Muscle layer of duodenum (tissue), 2 donors: ENCODE measurements at regions not wholly inside any gene's neighbourhood (a gene's known extent, or its start where the extent isn't known, plus 50 kb on each side); places are given as distances from the start of the nearest gene placed in this dataset.

Experiments
- H3K27ac ChIP-seq: one replicate; pipeline ENCODE4 v1.7.0; 2013; ENCODE audit warnings: mild to moderate bottlenecking, low read length
- H3K27me3 ChIP-seq: one replicate; pipeline ENCODE4 v1.7.0; 2013; ENCODE audit warnings: low read depth, mild to moderate bottlenecking, control low read depth, low read length
- H3K36me3 ChIP-seq, 2 donors: one replicate each; pipeline ENCODE4 v1.7.0; 2013; ENCODE audit warnings: low read length in 2 of 2, control low read depth in 1 of 2, mild to moderate bottlenecking in 1 of 2; ENCODE audit not compliant: insufficient read depth in 2 of 2, control insufficient read depth in 1 of 2
- H3K4me1 ChIP-seq, 2 donors: one replicate each; pipeline ENCODE4 v1.7.0; 2013; ENCODE audit warnings: low read length in 2 of 2, mild to moderate bottlenecking in 2 of 2, control low read depth in 1 of 2, moderate library complexity in 1 of 2; ENCODE audit not compliant: insufficient read depth in 2 of 2, control insufficient read depth in 1 of 2
- H3K4me3 ChIP-seq, 2 donors: one replicate each; pipeline ENCODE4 v1.7.0; 2013; ENCODE audit warnings: low read length in 2 of 2, low read depth in 1 of 2, mild to moderate bottlenecking in 1 of 2
- H3K9me3 ChIP-seq, 2 donors: one replicate each; pipeline ENCODE4 v1.7.0; 2013; ENCODE audit warnings: low read length in 2 of 2, control low read depth in 1 of 2, mild to moderate bottlenecking in 1 of 2; ENCODE audit not compliant: control insufficient read depth in 1 of 2
- donor health status: healthy.

DNA sequence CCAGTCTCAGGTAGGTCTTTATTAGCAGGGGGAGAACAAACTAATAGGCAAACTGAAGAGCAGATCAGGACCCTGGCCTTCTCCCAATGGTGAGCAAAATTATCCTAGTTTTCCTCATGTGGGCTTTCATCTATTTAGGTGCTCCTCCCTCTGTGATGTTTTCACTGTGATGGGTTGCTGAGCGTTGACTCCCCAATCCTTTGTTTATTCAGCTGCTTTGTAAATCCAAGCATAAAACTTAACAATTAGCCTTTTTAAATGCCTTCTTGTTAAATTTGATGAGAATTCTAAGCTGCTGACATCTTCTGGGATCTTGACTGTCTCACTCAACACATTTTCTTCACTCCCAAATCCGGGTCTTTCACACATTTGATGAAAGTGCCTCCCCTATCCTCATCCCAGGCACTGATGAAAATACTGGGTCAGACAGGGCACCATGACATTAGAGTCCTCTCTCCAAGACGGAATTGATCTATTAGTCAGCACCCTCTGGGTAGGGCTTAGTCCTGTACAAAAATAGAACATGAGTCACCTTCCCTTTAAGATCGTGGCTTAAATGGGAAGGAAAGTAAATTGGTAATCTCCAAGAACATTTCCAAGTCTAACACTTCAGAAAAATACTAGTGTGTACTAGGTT, 199.3 kb upstream of the ISX start:
- Histone ChIP-seq H3K4me3 (no peak overlapping the region), H3K27ac (no peak overlapping the region), H3K4me1 (no peaks in the 10 kb centered on the region), H3K27me3 (no peaks in the 10 kb centered on the region), H3K9me3 (no peaks in the 10 kb centered on the region), H3K36me3 (no peaks in the 10 kb centered on the region)

DNA sequence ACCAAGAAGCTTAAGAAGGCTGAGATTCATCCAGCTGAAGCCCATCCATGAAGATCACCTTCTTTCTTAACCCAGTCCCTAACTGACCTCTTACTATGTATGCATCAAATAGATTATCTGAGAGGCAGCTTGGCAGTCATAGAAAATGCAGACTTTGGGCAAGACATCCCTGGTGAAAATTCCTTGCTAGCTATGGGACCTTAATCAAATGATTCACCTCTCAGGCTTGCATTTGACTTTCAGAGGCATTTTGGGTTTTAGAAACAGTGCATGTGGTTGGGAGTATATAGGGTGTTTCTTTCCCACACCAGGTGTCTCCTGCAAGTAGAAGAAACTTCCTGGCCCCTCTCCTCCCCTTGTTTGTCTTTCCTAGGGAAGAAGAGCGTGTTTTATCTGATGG, 188.5 kb upstream of the ISX start:
- Histone ChIP-seq H3K36me3 (no peaks in the 10 kb centered on the region), H3K27me3 (no peaks in the 10 kb centered on the region), H3K9me3 (no peaks in the 10 kb centered on the region), H3K4me1 (no peaks in the 10 kb centered on the region), H3K4me3 (no peak overlapping the region), H3K27ac (no peak overlapping the region)

DNA sequence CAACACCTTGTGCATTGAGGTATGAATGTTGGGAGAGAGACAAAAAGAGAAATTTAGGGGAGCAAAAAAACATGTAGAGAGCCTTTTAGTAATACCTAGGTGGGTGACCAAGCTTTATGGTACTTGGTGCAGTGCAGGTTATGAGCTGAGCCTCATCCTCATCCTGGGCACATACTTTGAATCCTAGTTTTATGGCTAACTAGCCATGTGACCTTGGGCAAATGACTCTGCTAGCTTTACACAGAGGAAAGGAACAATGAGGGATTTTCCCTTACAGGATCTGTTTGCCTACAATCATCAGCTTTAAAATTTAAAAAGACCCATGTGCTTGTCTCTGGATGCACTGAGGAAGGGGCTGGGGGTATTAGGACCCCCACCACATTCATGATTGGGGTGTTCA, 187.8 kb upstream of the ISX start:
- Histone ChIP-seq H3K36me3 (no peaks in the 10 kb centered on the region), H3K4me3 (no peak overlapping the region), H3K4me1 (no peaks in the 10 kb centered on the region), H3K27me3 (no peaks in the 10 kb centered on the region), H3K9me3 (no peaks in the 10 kb centered on the region), H3K27ac (no peak overlapping the region)

DNA sequence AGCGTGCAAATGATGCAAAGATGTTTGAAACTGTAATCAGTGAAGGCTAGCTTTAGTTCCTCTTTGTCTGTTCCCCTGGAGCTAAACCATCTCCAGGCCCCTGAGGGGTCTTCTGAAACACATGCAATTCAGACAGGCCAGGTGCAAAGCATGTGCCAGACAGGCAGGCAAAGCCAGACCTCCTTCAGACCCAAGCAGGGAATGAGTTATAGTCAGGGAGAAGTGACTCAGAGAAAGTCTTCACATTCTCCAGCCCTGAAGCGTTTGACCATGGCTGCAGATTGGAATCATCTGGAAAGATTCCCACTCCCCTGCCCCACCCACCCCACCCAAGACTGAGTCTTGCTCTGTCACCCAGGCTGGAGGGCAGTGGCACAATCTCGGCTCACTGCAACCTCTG, 187.0 kb upstream of the ISX start:
- Histone ChIP-seq H3K4me3 (no peak overlapping the region), H3K27me3 (no peaks in the 10 kb centered on the region), H3K36me3 (no peaks in the 10 kb centered on the region), H3K4me1 (no peaks in the 10 kb centered on the region), H3K27ac (no peak overlapping the region), H3K9me3 (no peaks in the 10 kb centered on the region)

DNA sequence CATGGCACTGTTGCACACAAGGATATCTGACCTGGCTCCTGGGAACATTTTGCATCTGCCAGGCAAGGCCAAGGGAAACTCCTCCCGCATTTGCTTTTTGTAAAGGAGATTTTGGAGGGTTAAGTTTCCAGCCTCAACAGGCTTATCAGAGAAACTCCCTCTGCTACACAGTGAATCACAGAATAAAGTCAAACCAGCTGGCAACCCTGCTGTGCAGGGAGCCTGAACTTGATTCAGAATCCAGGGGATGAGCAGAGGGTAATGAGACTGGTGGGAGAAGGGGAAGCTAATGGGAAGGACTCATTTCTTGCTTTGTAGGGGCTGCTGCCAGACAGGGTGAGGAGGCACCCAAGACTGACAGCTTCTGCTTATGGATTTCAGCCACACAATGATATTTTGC, 185.3 kb upstream of the ISX start:
- Histone ChIP-seq H3K9me3 (no peaks in the 10 kb centered on the region), H3K4me3 (no peak overlapping the region), H3K27me3 (no peaks in the 10 kb centered on the region), H3K4me1 (no peaks in the 10 kb centered on the region), H3K36me3 (no peaks in the 10 kb centered on the region), H3K27ac (no peak overlapping the region)

DNA sequence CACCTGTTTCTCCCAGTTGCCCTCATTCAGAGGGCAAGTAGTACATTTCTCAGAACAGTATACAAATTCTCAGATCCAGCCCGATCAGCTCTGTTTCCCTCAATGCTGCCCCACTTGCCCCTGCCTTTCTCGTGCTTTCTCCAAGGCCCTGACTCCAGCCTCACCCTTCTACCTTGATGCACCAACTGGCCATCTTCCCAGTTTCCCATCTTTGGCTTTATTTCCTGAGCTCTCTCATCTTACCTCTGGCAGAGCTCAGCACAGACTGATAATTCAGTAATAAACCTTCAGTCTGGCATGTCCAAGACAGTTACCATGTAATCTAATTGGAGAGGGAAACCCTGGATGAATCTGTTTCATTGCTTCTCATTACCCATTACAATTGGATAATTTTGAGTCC, 184.5 kb upstream of the ISX start:
- no peaks in the 10 kb centered on the region for H3K36me3 ChIP-seq
- no peaks in the 10 kb centered on the region for H3K4me1 ChIP-seq

DNA sequence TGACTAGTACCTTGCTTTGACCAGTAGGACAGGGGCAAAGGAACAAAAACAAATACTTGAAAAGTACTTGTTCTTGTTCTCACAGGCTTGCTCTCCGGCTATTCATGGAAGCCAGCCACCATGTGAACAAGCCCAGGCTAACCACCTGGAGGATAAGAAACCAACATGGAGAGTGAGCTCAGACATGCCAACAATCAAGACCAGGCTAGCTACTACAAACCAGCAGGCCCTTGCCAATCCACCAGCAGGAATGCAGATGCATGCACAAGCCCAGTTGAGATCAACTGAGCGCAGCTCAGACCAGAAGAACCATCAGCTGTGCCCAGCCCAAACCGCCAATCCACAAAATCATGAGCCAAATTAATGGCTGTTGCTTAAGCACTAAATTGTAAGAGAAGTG, 180.1 kb upstream of the ISX start:
- Histone ChIP-seq H3K9me3 (peaks cover 0 to 13% of the 10 kb centered on the region in 2 donors), H3K27ac (no peak overlapping the region), H3K27me3 (no peaks in the 10 kb centered on the region), H3K36me3 (no peaks in the 10 kb centered on the region), H3K4me1 (no peaks in the 10 kb centered on the region), H3K4me3 (no peak overlapping the region)

More for the DNA sequence above, 184.5 kb upstream of the ISX start:
- H3K4me3 ChIP-seq = no peak overlapping the region
- H3K27ac ChIP-seq = no peak overlapping the region
- H3K9me3 ChIP-seq = no peaks in the 10 kb centered on the region
- H3K27me3 ChIP-seq = no peaks in the 10 kb centered on the region

DNA sequence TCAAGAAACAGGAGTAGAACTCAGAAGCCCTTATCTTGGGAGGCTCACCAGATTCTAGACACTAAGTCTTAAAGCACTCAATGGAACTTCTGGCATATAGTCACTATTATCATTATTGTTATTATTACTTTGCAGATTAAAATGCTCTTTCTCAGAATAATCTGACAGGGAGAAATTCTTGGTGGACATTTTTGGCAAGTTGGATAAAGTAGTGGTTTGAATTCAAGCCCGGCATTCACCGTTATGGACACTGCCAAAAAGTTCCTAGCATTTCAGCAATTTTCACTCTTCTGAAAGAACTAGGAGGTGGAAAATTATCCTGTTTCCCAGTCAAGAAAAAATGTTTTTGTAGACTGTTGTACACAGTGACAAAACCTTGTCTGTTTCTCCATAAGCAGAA, 179.6 kb upstream of the ISX start:
- Histone ChIP-seq H3K4me1 (no peaks in the 10 kb centered on the region), H3K27ac (no peak overlapping the region), H3K27me3 (no peaks in the 10 kb centered on the region)

DNA sequence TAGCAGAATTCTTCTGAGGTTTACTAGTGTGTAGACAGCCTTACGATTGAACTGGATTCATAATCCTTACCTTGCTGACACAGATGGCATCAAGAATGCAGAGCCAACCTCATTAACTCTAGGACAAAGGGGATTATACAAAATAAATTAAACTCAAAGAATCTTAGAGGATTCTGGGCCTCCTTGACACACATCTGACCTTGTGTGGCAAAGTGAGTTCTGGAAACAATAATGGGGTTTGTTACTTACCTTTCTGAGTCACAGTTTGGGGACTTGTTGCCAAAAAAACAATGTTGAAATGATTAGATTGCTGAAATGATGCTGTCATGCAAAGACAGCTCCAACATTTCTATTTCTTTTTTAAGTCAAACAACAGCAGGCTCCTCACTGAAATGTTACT, 179.1 kb upstream of the ISX start:
- H3K4me3 ChIP-seq = no peak overlapping the region
- H3K27ac ChIP-seq = no peak overlapping the region
- H3K36me3 ChIP-seq = no peaks in the 10 kb centered on the region
- peaks cover 0 to 13% of the 10 kb centered on the region in 2 donors for H3K9me3 ChIP-seq
- H3K4me1 ChIP-seq = no peaks in the 10 kb centered on the region
- no peaks in the 10 kb centered on the region for H3K27me3 ChIP-seq

More for the DNA sequence above, 179.6 kb upstream of the ISX start:
- Histone ChIP-seq H3K4me3 (no peak overlapping the region), H3K9me3 (peaks cover 0 to 13% of the 10 kb centered on the region in 2 donors), H3K36me3 (no peaks in the 10 kb centered on the region)

DNA sequence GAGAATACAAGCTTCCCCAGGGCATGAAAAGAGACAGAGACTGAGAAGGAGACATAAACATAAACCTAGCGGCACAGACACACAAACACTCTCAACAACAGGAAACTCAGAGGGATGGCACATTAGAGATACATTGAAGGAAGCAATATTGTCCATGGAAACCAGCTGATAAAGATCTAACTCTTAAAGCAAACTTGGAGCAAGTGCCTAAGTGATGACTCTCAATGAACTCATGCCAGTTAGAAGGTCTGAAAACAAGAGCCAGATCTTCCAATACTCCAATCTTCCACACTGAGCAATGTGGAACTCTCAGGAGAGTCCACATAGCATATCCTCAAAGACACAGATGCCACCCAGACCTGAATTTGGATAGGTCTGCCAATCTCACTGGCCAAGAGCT, 168.8 kb upstream of the ISX start:
- Histone ChIP-seq H3K4me1 (no peaks in the 10 kb centered on the region), H3K36me3 (no peaks in the 10 kb centered on the region), H3K27me3 (no peaks in the 10 kb centered on the region), H3K4me3 (no peak overlapping the region), H3K9me3 (no peaks in the 10 kb centered on the region), H3K27ac (no peak overlapping the region)

DNA sequence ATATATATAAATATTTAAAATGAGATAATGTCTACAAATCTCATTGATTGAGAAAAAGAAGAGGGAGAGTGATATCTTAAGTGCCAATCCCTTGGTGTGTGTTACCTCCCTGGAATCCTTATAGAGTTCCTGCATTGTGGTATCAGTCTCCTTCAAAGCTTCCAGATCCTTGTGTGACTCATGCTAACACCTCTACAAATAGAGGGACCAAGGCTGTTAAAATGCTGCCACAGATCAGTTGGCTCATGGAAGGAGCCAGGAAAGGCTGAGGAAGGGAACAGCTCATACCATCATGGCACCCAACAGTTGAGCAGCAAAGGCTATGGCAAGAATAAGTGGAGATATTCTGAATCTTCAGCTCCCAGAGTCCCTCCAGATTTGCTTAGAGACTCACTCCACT, 163.6 kb upstream of the ISX start:
- H3K36me3 ChIP-seq = no peaks in the 10 kb centered on the region
- H3K9me3 ChIP-seq = no peaks in the 10 kb centered on the region
- no peak overlapping the region for H3K27ac ChIP-seq
- H3K4me3 ChIP-seq = no peak overlapping the region
- H3K4me1 ChIP-seq = no peaks in the 10 kb centered on the region
- H3K27me3 ChIP-seq = no peaks in the 10 kb centered on the region

DNA sequence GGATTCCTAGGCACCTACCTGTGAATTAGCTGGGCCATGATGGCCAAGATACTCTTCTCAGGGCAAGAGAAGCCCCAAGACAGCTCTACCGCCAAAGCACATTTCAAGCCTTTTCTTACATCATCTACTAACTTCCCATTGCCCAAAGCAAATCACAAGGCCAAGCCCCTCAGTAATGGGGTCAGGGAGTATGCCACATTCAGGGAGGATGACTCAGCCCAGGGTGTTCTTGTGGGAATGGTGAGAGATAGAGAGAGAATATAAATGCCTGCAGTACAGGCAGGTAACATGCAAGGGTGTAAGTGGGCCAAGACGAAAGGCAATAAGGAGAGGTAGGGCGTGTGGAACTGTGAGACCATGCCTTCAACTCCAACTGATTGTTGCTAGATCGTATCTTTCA, 162.5 kb upstream of the ISX start:
- no peaks in the 10 kb centered on the region for H3K27me3 ChIP-seq
- no peaks in the 10 kb centered on the region for H3K36me3 ChIP-seq
- H3K27ac ChIP-seq = no peak overlapping the region
- H3K4me3 ChIP-seq = no peak overlapping the region
- no peaks in the 10 kb centered on the region for H3K9me3 ChIP-seq
- H3K4me1 ChIP-seq = no peaks in the 10 kb centered on the region
